ENCODE measurements at regions not wholly inside any gene's neighbourhood (a gene's known extent, or its start where the extent isn't known, plus 50 kb on each side); places are given as distances from the start of the nearest gene placed in this dataset.
"Not testable (repeated sequence)": the region's sequence is repeated elsewhere in the genome, so short reads cannot be mapped to it uniquely, and the experiment has no call there.

DNA sequence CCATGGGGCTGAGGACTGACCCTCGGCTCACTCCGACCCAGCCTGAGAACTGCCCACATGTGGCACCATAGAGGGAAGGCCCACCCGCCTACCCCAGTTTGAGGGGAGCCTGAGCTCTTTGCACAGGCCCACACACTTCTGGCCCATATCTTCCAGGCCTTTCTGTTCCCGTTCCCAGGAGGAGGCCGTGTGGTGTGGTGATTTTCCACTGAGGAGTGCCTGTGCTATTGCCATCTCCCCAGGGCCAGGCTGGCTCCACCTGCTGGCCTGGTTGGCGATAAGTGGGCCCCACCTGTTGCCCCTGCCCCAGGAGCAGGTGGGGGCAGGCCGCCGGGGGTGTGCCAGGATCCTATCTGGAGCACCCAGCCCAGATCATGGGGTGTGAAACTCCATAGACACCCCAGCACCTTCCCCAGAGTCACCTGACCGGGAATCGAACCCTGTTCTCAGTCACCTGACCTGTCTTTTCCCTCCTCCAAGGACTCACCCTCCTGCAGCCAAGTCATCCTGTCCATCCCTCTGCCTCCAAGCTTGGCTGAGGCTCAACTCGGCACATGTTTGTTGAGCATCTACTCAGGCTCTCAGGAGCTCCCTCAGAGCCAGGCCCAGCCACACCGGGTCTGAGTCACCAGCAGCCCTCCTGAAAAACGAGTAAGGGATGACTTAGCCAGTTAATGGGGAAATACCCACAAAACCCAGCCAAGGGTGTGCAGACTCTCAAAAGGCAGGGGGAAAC is 120.1 kb downstream of the CYP26B1 start:
- H3K27ac Mint-ChIP-seq (ENCODE audit: unreplicated experiment), result no peak overlapping the region
- no peaks in the 10 kb centered on the region for H3K9me3 Mint-ChIP-seq (ENCODE audit: unreplicated experiment)
- H3K4me3 Mint-ChIP-seq (ENCODE audit: unreplicated experiment), result no peak overlapping the region
- TF ChIP-seq, protein P1, sequence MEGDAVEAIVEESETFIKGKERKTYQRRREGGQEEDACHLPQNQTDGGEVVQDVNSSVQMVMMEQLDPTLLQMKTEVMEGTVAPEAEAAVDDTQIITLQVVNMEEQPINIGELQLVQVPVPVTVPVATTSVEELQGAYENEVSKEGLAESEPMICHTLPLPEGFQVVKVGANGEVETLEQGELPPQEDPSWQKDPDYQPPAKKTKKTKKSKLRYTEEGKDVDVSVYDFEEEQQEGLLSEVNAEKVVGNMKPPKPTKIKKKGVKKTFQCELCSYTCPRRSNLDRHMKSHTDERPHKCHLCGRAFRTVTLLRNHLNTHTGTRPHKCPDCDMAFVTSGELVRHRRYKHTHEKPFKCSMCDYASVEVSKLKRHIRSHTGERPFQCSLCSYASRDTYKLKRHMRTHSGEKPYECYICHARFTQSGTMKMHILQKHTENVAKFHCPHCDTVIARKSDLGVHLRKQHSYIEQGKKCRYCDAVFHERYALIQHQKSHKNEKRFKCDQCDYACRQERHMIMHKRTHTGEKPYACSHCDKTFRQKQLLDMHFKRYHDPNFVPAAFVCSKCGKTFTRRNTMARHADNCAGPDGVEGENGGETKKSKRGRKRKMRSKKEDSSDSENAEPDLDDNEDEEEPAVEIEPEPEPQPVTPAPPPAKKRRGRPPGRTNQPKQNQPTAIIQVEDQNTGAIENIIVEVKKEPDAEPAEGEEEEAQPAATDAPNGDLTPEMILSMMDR (IDR thresholded peaks at IDR 0.05), result no peak
- H3K36me3 Mint-ChIP-seq (ENCODE audit: unreplicated experiment), result no peaks in the 10 kb centered on the region
- peak; percentile 76 for DNase-seq (ENCODE audit: extremely low spot score, unreplicated experiment)
- no peaks in the 10 kb centered on the region for H3K4me1 Mint-ChIP-seq (ENCODE audit: unreplicated experiment)
- H3K27me3 Mint-ChIP-seq (ENCODE audit: unreplicated experiment), result peaks cover 37% of the 10 kb centered on the region

DNA sequence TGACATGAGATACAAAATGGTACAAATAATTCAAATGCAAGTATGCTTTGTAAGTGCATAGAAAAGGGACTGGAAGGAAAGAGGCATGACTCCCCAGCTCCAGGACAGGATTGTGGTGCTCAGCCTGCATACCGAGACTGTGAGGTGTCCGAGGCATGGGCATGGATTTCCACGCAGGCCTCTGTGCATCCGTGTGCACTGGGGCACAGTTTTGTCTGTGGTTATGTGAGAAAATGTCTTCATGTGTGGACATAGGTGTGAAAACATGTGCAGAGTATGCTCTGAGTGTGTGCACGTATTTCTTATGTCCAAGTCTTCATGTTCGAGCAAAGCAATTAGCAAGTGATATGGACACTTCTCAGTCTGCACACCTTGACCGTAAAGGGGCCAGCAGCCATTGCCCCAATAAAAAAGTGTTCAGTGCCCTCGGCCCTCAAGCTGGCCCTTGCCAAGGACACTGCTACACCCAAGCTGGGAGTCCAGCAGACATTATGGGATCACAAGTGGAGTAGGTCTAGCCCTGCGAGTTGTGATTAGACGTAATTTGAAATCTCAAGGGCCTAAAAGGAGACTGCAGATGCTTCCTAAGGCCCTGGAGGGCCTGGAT is 120.7 kb downstream of the CYP26B1 start:
- TF ChIP-seq, protein P1 (IDR thresholded peaks at IDR 0.05), result no peak
- Mint-ChIP-seq H3K4me1 (ENCODE audit: unreplicated experiment) (no peaks in the 10 kb centered on the region), H3K36me3 (ENCODE audit: unreplicated experiment) (no peaks in the 10 kb centered on the region), H3K27me3 (ENCODE audit: unreplicated experiment) (peaks cover 35% of the 10 kb centered on the region), H3K4me3 (ENCODE audit: unreplicated experiment) (no peak overlapping the region), H3K9me3 (ENCODE audit: unreplicated experiment) (no peaks in the 10 kb centered on the region), H3K27ac (ENCODE audit: unreplicated experiment) (no peak overlapping the region)
- peak; percentile 68 for DNase-seq (ENCODE audit: extremely low spot score, unreplicated experiment)

DNA sequence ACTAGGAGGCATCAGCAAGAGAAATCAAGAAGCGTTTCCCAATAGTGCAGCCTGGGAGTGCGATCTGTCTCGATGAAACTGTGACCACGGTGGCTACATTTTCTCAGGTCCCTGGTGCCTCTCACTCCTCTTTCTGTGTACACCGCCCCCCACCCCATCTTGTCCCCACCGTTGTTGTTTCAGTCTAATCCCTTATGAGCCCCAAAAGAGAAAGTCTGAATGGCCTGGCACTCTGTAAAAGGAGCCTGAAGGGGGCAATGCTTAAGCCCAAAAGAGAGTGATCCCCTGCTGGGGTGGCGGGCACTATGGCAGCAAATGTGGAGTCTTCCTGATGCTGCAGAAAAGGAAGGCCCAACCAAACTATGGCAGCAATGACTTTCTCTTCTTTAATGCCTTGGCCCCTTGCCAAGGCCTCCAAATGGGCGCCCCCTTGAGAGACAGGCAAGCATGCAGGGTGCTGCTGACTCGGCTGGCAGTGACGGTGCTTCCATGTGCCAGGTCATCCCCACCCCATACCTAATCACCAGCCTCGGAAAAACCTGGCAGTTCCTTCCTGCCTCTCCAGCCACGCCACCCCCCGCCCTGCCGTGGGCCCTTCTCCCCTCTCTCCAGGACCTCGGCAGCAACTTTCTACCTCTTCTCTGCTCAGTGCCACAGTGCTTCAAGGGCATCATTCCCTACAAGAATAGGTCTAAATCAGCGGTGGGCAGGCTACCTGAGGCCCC is 123.0 kb downstream of the CYP26B1 start:
- H3K4me3 Mint-ChIP-seq (ENCODE audit: unreplicated experiment), result no peak overlapping the region
- peaks cover 16% of the 10 kb centered on the region for H3K27me3 Mint-ChIP-seq (ENCODE audit: unreplicated experiment)
- no peak overlapping the region for H3K27ac Mint-ChIP-seq (ENCODE audit: unreplicated experiment)
- H3K9me3 Mint-ChIP-seq (ENCODE audit: unreplicated experiment), result no peaks in the 10 kb centered on the region
- no peaks in the 10 kb centered on the region for H3K36me3 Mint-ChIP-seq (ENCODE audit: unreplicated experiment)
- TF ChIP-seq, protein P1 (IDR thresholded peaks at IDR 0.05), result no peak
- peak; percentile 76 for DNase-seq (ENCODE audit: extremely low spot score, unreplicated experiment)
- H3K4me1 Mint-ChIP-seq (ENCODE audit: unreplicated experiment), result no peaks in the 10 kb centered on the region

DNA sequence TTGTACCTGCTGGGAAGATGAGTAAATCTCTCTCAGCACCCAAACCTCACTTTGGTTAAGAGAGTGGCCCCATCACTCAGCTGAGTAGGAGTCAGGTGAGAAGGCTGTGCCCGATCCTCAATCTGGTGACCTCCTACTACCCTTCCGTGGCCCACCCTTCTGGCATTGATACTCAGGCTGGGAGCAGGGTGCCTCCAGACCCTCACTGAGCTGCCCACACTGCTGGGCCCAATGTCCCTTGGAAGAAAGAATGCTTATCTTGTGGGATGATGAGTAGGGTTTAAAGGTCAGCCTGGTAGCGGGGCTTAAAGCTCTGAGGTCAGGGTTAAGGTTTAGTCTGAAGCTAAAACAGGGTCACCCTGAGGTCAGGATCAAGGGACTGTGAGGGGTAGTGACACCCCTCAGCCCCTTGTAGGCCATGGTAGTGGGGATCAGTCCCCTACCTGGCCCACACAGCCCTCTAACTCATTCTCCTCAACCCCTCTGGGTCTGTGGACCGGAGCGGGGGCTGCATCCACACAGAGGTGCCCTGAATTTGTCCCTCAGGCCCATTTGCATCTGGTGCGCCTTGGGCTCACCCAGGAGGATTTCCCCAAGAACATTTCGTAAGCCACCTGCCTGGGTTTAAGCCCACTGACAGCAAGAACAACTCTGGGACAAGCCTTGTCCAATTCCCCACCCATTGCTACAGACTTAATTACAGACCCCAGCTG is 123.8 kb downstream of the CYP26B1 start:
- H3K4me1 Mint-ChIP-seq (ENCODE audit: unreplicated experiment), result no peaks in the 10 kb centered on the region
- no peak overlapping the region for H3K27ac Mint-ChIP-seq (ENCODE audit: unreplicated experiment)
- no peaks in the 10 kb centered on the region for H3K36me3 Mint-ChIP-seq (ENCODE audit: unreplicated experiment)
- no peak overlapping the region for H3K4me3 Mint-ChIP-seq (ENCODE audit: unreplicated experiment)
- no peaks in the 10 kb centered on the region for H3K9me3 Mint-ChIP-seq (ENCODE audit: unreplicated experiment)
- TF ChIP-seq, protein P1 (IDR thresholded peaks at IDR 0.05), result no peak
- peak; percentile 48 for DNase-seq (ENCODE audit: extremely low spot score, unreplicated experiment)
- peaks cover 14% of the 10 kb centered on the region for H3K27me3 Mint-ChIP-seq (ENCODE audit: unreplicated experiment)

DNA sequence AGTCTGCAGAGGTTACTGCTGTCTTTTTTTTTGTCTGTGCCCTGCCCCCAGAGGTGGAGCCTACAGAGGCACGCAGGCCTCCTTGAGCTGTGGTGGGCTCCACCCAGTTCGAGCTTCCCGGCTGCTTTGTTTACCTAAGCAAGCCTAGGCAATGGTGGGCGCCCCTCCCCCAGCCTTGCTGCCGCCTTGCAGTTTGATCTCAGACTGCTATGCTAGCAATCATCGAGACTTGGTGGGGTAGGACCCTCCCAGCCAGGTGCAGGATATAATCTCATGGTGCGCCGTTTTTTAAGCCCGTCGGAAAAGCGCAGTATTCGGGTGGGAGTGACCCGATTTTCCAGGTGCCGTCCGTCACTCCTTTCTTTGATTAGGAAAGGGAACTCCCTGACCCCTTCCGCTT is 126.3 kb downstream of the CYP26B1 start:
- H3K27me3 Mint-ChIP-seq (ENCODE audit: unreplicated experiment); H3K27ac Mint-ChIP-seq (ENCODE audit: unreplicated experiment); H3K4me1 Mint-ChIP-seq (ENCODE audit: unreplicated experiment); H3K9me3 Mint-ChIP-seq (ENCODE audit: unreplicated experiment); H3K36me3 Mint-ChIP-seq (ENCODE audit: unreplicated experiment); H3K4me3 Mint-ChIP-seq (ENCODE audit: unreplicated experiment): not testable (repeated sequence)
- peak; percentile 51 for DNase-seq (ENCODE audit: extremely low spot score, unreplicated experiment)

All from osteocyte (in vitro differentiated cells).